Esophagus muscularis mucosa (tissue), 3 donors: ENCODE measurements at regions not wholly inside any gene's neighbourhood (a gene's known extent, or its start where the extent isn't known, plus 50 kb on each side); places are given as distances from the start of the nearest gene placed in this dataset.

Experiments used
- POLR2AphosphoS5 ChIP-seq, 2 donors: sonication (generic); formaldehyde crosslinking; IDR thresholded peaks; one replicate each; pipeline ENCODE4 v1.6.1; 2017; ENCODE audit warnings: antibody characterized with exemption in 2 of 2
- TF ChIP-seq, protein P1 (sequence below), 3 experiments: fragments of 200-600 bp in 2 of 3; fragments of 450-650 bp in 1 of 3; sonication (generic) in 2 of 3; IDR thresholded peaks; one replicate each; pipeline ENCODE4 v1.5.1; 2017 to 2019; ENCODE audit warnings: antibody characterized with exemption in 3 of 3, mild to moderate bottlenecking in 2 of 3, moderate library complexity in 1 of 3

DNA sequence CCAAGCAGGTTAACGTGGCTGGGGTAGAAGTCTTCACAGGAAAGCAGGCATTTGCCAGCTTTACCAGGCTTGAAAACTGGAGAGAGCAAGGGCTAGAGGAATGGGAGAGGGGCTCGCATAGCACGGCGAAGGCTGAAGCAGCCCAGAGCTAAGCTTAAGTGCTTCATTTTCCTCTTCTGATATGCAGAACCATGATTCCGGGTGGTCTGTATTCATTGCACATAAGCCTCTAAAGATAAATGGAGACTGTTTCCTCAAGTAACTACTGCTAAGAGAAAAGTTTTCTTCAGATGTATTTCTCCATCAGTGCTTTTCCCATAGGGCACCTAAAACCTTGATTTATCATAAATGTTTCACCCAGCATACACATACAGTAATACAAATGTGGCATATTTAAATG, 414.1 kb downstream of the MLLT3 start:
- TF ChIP-seq, protein P1, sequence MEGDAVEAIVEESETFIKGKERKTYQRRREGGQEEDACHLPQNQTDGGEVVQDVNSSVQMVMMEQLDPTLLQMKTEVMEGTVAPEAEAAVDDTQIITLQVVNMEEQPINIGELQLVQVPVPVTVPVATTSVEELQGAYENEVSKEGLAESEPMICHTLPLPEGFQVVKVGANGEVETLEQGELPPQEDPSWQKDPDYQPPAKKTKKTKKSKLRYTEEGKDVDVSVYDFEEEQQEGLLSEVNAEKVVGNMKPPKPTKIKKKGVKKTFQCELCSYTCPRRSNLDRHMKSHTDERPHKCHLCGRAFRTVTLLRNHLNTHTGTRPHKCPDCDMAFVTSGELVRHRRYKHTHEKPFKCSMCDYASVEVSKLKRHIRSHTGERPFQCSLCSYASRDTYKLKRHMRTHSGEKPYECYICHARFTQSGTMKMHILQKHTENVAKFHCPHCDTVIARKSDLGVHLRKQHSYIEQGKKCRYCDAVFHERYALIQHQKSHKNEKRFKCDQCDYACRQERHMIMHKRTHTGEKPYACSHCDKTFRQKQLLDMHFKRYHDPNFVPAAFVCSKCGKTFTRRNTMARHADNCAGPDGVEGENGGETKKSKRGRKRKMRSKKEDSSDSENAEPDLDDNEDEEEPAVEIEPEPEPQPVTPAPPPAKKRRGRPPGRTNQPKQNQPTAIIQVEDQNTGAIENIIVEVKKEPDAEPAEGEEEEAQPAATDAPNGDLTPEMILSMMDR (IDR thresholded peaks at IDR 0.05) = no peak
- TF ChIP-seq POLR2AphosphoS5 (IDR thresholded peaks at IDR 0.05) = no peak
